A549 (cell line): ENCODE measurements at regions not wholly inside any gene's neighbourhood (a gene's known extent, or its start where the extent isn't known, plus 50 kb on each side); places are given as distances from the start of the nearest gene placed in this dataset.

Experiments used
- ATAC-seq, 2 experiments: fragments of 200-7000 bp in 1 of 2; fragments of >200 bp in 1 of 2; cut with Nextera tagmentation in 1 of 2; cut with Tn5 transposase in 1 of 2; 3 replicates each; pipeline versions ENCODE4 v1.8.0 to v1.9.1; 2018 to 2020; ENCODE audit warnings: mild to moderate bottlenecking in 1 of 2, moderate library complexity in 1 of 2
- CTCF ChIA-PET: fragments of 300-600 bp; sonication (Branson Sonifier 250); formaldehyde crosslinking; extraction: SDS; loops from one replicate; lab custom pipeline; 2021; ENCODE audit warnings: antibody characterized with exemption, inconsistent platforms; lab: Yijun Ruan, JAX
- POLR2A ChIA-PET: fragments of 350-600 bp; formaldehyde crosslinking; extraction: SDS; loops from one replicate; lab custom pipeline; 2021; ENCODE audit warnings: antibody characterized with exemption, inconsistent platforms; lab: Yijun Ruan, JAX
- DNase-seq, 2 experiments: peaks; one replicate each; pipeline versions ENCODE4 v3.0.0 to v3.0.0-alpha.2; 2011 to 2016; ENCODE audit warnings: low read depth in 1 of 2, low spot score in 1 of 2
- FAIRE-seq: peaks from 2 replicates; lab custom pipeline; 2011; peaks lifted over from hg19 to GRCh38; lab: Jason Lieb, UNC
- H3K27ac ChIP-seq, 2 experiments: fragments of >200 bp; sonication (Bioruptor Twin); formaldehyde crosslinking; 3 replicates each; pipeline ENCODE4 v1.5.1; 2016 to 2017
- H3K4me1 ChIP-seq: fragments of >200 bp; sonication (Bioruptor Twin); formaldehyde crosslinking; 3 replicates; pipeline ENCODE4 v1.6.1; 2016
- H3K4me2 ChIP-seq: fragments of >200 bp; sonication (Bioruptor Twin); formaldehyde crosslinking; 3 replicates; pipeline ENCODE4 v1.6.1; 2016
- H3K4me3 ChIP-seq: fragments of >200 bp; sonication (Bioruptor Twin); formaldehyde crosslinking; 3 replicates; pipeline ENCODE4 v1.5.1; 2016
- H3K9me3 ChIP-seq: fragments of >200 bp; sonication (Bioruptor Twin); formaldehyde crosslinking; 3 replicates; pipeline ENCODE4 v1.6.1; 2016
- CBX2 ChIP-seq: fragments of 200-600 bp; sonication (generic); IDR thresholded peaks from 2 replicates; pipeline ENCODE4 v1.6.1; 2016; ENCODE audit warnings: low read depth, mild to moderate bottlenecking, borderline replicate concordance
- CBX8 ChIP-seq: fragments of 200-600 bp; sonication (generic); IDR thresholded peaks from 2 replicates; pipeline ENCODE4 v1.6.1; 2016
- CEBPB ChIP-seq, 2 experiments: fragments of >200 bp in 1 of 2; sonication (Bioruptor Twin) in 1 of 2; formaldehyde crosslinking in 1 of 2; IDR thresholded peaks; 2 replicates each; pipeline ENCODE4 v1.6.1; 2012 to 2016
- CHD2 ChIP-seq: fragments of 150-350 bp; IDR thresholded peaks from 2 replicates; pipeline ENCODE4 v1.6.1; 2014; ENCODE audit warnings: low read length; ENCODE audit not compliant: partially characterized antibody
- CHD4 ChIP-seq: fragments of 200-600 bp; sonication (generic); IDR thresholded peaks from 2 replicates; pipeline ENCODE4 v1.6.1; 2016; ENCODE audit warnings: antibody characterized with exemption, mild to moderate bottlenecking, borderline replicate concordance
- FOSB ChIP-seq: fragments of 250-450 bp; sonication (Bioruptor Pico); IDR thresholded peaks from 2 replicates; pipeline ENCODE4 v1.5.0; 2020; ENCODE audit warnings: mild to moderate bottlenecking, moderate library complexity
- FOSL2 ChIP-seq, 2 experiments: fragments of 450-650 bp in 1 of 2; fragments of >200 bp in 1 of 2; sonication (Bioruptor Twin) in 1 of 2; formaldehyde crosslinking; IDR thresholded peaks; 2 replicates each; pipeline versions ENCODE4 v1.5.0 to v1.6.1; 2016 to 2020; ENCODE audit warnings: mild to moderate bottlenecking in 1 of 2, moderate library complexity in 1 of 2
- GATA3 ChIP-seq: IDR thresholded peaks from 2 replicates; pipeline ENCODE4 v1.6.1; 2012; ENCODE audit warnings: borderline replicate concordance
- HDAC2 ChIP-seq: fragments of 200-600 bp; sonication (generic); IDR thresholded peaks from 2 replicates; pipeline ENCODE4 v1.6.1; 2016
- HOXA7 ChIP-seq: fragments of 250-450 bp; sonication (Bioruptor Pico); IDR thresholded peaks from 2 replicates; pipeline ENCODE4 v1.5.0; 2020; ENCODE audit warnings: mild to moderate bottlenecking, moderate library complexity
- HOXB13 ChIP-seq: fragments of 250-450 bp; sonication (Bioruptor Pico); IDR thresholded peaks from 2 replicates; pipeline ENCODE4 v1.5.0; 2020; ENCODE audit warnings: low read depth, mild to moderate bottlenecking, moderate library complexity
- HOXB5 ChIP-seq: fragments of 250-450 bp; sonication (Bioruptor Pico); IDR thresholded peaks from 2 replicates; pipeline ENCODE4 v1.5.0; 2020; ENCODE audit warnings: mild to moderate bottlenecking, moderate library complexity
- JUN ChIP-seq, 2 experiments: fragments of >200 bp; sonication (Bioruptor Twin); formaldehyde crosslinking; IDR thresholded peaks; 2 replicates in 1 of 2; 3 replicates in 1 of 2; pipeline ENCODE4 v1.6.1; 2016 to 2017
- KDM1A ChIP-seq: fragments of 200-600 bp; sonication (generic); IDR thresholded peaks from 2 replicates; pipeline ENCODE4 v1.6.1; 2016; ENCODE audit warnings: low read depth, mild to moderate bottlenecking
- KDM5A ChIP-seq: fragments of 200-600 bp; sonication (generic); IDR thresholded peaks from 2 replicates; pipeline ENCODE4 v1.6.1; 2016; ENCODE audit warnings: antibody characterized with exemption, mild to moderate bottlenecking
- MAFK ChIP-seq: fragments of 450-650 bp; IDR thresholded peaks from 2 replicates; pipeline ENCODE4 v1.6.1; 2014; ENCODE audit not compliant: partially characterized antibody
- MYC ChIP-seq: IDR thresholded peaks from 2 replicates; pipeline ENCODE4 v1.6.1; 2012; ENCODE audit warnings: mild to moderate bottlenecking, inconsistent platforms, low read length, improper control_type of control experiment, borderline replicate concordance
- NFE2L2 ChIP-seq: fragments of 150-350 bp; conservative IDR thresholded peaks from 2 replicates; pipeline ENCODE4 v1.6.1; 2014; ENCODE audit warnings: low read length
- PHF8 ChIP-seq: fragments of 200-600 bp; sonication (generic); IDR thresholded peaks from 2 replicates; pipeline ENCODE4 v1.6.1; 2016; ENCODE audit warnings: low read depth, mild to moderate bottlenecking, antibody characterized with exemption, moderate library complexity, borderline replicate concordance
- POLR2AphosphoS2 ChIP-seq: conservative IDR thresholded peaks from 2 replicates; pipeline ENCODE4 v1.6.1; 2012; ENCODE audit warnings: low read length, improper control_type of control experiment, inconsistent platforms
- RFX5 ChIP-seq: fragments of 450-650 bp; IDR thresholded peaks from 2 replicates; pipeline ENCODE4 v1.7.1; 2014; ENCODE audit warnings: antibody characterized with exemption, mild to moderate bottlenecking, moderate library complexity
- RNF2 ChIP-seq: fragments of 200-600 bp; sonication (generic); IDR thresholded peaks from 2 replicates; pipeline ENCODE4 v1.6.1; 2016; ENCODE audit warnings: low read depth, mild to moderate bottlenecking, antibody characterized with exemption, moderate library complexity, borderline replicate concordance
- TFCP2L1 ChIP-seq: fragments of 250-450 bp; sonication (Bioruptor Pico); IDR thresholded peaks from 2 replicates; pipeline ENCODE4 v1.5.0; 2021; ENCODE audit warnings: mild to moderate bottlenecking
- ZC3H11A ChIP-seq: fragments of 450-650 bp; IDR thresholded peaks from 2 replicates; pipeline ENCODE4 v1.6.1; 2014; ENCODE audit warnings: antibody characterized with exemption, mild to moderate bottlenecking
- ZFP36 ChIP-seq: fragments of 450-650 bp; IDR thresholded peaks from 2 replicates; pipeline ENCODE4 v1.6.1; 2014; ENCODE audit warnings: borderline replicate concordance; ENCODE audit not compliant: partially characterized antibody
- ZSCAN20 ChIP-seq: fragments of 250-450 bp; sonication (Bioruptor Pico); IDR thresholded peaks from 2 replicates; pipeline ENCODE4 v1.8.0; 2022; ENCODE audit warnings: mild to moderate bottlenecking, moderate library complexity
- WGBS: methylation state at CpG from one replicate; pipeline ENCODE4 v1.1.6; 2017; ENCODE audit errors: missing lambda C conversion rate; 5-methylcytosine and 5-hydroxymethylcytosine counted together
- TF ChIP-seq, protein P1 (sequence below): fragments of >200 bp; sonication (Bioruptor Twin); formaldehyde crosslinking; IDR thresholded peaks from 3 replicates; pipeline ENCODE4 v1.5.1; 2016
- TF ChIP-seq, protein P2 (sequence below): IDR thresholded peaks from 2 replicates; pipeline ENCODE4 v1.6.1; 2012; ENCODE audit warnings: low read depth, borderline replicate concordance
- TF ChIP-seq, protein P3 (sequence below): fragments of 250-450 bp; sonication (Bioruptor Pico); IDR thresholded peaks from 2 replicates; pipeline ENCODE4 v1.5.0; 2021; ENCODE audit warnings: mild to moderate bottlenecking, moderate library complexity, borderline replicate concordance
- TF ChIP-seq, protein P4 (sequence below): fragments of >200 bp; sonication (Bioruptor Twin); formaldehyde crosslinking; IDR thresholded peaks from 2 replicates; pipeline ENCODE4 v1.6.1; 2016

DNA sequence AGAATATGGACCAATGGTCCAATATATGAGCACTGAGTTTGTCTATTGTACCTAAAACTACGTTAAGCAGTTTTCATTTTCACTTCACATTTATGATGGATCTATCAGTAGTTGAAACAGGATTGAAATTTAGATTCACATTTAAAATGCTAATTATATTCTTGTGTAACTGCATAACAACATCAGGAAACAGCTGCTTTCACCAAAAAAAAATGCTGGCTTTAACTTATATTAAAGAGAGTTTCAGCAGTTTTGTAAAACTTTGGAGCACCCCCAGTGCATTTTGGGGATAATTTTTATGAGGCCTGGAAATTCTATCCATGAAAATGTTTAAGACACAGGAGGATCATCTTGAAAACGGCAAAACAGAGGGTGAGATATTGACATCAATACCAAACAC is 142.8 kb upstream of the ROBO2 start:
- Histone ChIP-seq H3K4me3 (no peak overlapping the region), H3K27ac (no peak overlapping the region), H3K9me3 (no peaks in the 10 kb centered on the region), H3K4me2 (no peak overlapping the region), H3K4me1 (no peaks in the 10 kb centered on the region)
- TF ChIP-seq HDAC2 (no peak), MAFK (no peak), HOXA7 (CRISPR knock-in tag) (no peak), KDM5A (no peak), ZFP36 (no peak), JUN (IDR thresholded peaks at IDR 0.05) (no peak), POLR2AphosphoS2 (no peak), MYC (no peak), TFCP2L1 (CRISPR knock-in tag) (no peak), PHF8 (no peak), KDM1A (no peak), FOSB (CRISPR knock-in tag) (no peak), CEBPB (IDR thresholded peaks at IDR 0.05) (no peak), CBX2 (no peak), RNF2 (no peak), NFE2L2 (no peak)
- TF ChIP-seq, protein P1, sequence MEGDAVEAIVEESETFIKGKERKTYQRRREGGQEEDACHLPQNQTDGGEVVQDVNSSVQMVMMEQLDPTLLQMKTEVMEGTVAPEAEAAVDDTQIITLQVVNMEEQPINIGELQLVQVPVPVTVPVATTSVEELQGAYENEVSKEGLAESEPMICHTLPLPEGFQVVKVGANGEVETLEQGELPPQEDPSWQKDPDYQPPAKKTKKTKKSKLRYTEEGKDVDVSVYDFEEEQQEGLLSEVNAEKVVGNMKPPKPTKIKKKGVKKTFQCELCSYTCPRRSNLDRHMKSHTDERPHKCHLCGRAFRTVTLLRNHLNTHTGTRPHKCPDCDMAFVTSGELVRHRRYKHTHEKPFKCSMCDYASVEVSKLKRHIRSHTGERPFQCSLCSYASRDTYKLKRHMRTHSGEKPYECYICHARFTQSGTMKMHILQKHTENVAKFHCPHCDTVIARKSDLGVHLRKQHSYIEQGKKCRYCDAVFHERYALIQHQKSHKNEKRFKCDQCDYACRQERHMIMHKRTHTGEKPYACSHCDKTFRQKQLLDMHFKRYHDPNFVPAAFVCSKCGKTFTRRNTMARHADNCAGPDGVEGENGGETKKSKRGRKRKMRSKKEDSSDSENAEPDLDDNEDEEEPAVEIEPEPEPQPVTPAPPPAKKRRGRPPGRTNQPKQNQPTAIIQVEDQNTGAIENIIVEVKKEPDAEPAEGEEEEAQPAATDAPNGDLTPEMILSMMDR = no peak
- TF ChIP-seq, protein P2, sequence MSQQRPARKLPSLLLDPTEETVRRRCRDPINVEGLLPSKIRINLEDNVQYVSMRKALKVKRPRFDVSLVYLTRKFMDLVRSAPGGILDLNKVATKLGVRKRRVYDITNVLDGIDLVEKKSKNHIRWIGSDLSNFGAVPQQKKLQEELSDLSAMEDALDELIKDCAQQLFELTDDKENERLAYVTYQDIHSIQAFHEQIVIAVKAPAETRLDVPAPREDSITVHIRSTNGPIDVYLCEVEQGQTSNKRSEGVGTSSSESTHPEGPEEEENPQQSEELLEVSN = no peak
- FAIRE-seq = no peak
- 1% methylated on average over 2 of the region's 2 CpGs for WGBS
- CTCF ChIA-PET = no interaction called here
- no peak for DNase-seq
- no peak for ATAC-seq
- POLR2A ChIA-PET = no interaction called here

DNA sequence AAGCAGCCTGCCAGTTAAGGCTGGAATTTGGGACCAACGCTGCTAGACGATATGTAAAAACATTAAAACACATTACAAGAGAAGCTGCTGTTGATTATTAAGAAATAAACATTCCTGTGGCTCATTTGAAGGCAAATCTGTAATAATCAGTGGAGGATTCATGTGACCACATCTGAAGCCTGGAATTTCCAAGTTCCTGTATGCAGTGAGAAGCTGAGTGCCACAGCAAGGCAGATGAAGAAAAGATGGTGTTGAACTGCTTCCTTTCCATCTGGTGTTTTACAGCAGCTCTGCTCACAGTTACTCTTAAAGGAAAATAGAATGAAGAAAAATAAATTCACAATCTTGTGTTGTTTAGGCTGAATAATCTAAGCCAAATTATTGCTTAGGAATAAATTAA is 139.3 kb upstream of the ROBO2 start:
- no peak for FAIRE-seq
- Histone ChIP-seq H3K4me3 (no peak overlapping the region), H3K4me1 (no peaks in the 10 kb centered on the region), H3K27ac (no peak overlapping the region), H3K4me2 (no peak overlapping the region), H3K9me3 (no peaks in the 10 kb centered on the region)
- no peak for DNase-seq
- 0% methylated on average over 2 of the region's 2 CpGs for WGBS
- CTCF ChIA-PET = no interaction called here
- POLR2A ChIA-PET = no interaction called here
- no peak for TF ChIP-seq MYC
- no peak for TF ChIP-seq FOSB (CRISPR knock-in tag)
- TF ChIP-seq, protein P3, sequence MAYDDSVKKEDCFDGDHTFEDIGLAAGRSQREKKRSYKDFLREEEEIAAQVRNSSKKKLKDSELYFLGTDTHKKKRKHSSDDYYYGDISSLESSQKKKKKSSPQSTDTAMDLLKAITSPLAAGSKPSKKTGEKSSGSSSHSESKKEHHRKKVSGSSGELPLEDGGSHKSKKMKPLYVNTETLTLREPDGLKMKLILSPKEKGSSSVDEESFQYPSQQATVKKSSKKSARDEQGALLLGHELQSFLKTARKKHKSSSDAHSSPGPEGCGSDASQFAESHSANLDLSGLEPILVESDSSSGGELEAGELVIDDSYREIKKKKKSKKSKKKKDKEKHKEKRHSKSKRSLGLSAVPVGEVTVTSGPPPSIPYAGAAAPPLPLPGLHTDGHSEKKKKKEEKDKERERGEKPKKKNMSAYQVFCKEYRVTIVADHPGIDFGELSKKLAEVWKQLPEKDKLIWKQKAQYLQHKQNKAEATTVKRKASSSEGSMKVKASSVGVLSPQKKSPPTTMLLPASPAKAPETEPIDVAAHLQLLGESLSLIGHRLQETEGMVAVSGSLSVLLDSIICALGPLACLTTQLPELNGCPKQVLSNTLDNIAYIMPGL = no peak
- TF ChIP-seq, protein P4, sequence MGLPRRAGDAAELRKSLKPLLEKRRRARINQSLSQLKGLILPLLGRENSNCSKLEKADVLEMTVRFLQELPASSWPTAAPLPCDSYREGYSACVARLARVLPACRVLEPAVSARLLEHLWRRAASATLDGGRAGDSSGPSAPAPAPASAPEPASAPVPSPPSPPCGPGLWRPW = no peak
- TF ChIP-seq CHD2 = no peak
- no peak for TF ChIP-seq HOXB13 (CRISPR knock-in tag)
- TF ChIP-seq FOSL2 (IDR thresholded peaks at IDR 0.05) = no peak
- no peak for TF ChIP-seq FOSL2 (CRISPR knock-in tag; IDR thresholded peaks at IDR 0.05)
- TF ChIP-seq CBX8 = no peak
- TF ChIP-seq ZC3H11A = no peak
- no peak for TF ChIP-seq JUN (IDR thresholded peaks at IDR 0.05)
- no peak for TF ChIP-seq ZSCAN20 (CRISPR knock-in tag)
- TF ChIP-seq CHD4 = no peak
- TF ChIP-seq HOXB5 = no peak
- TF ChIP-seq RFX5 = no peak
- no peak for TF ChIP-seq KDM1A
- no peak for TF ChIP-seq GATA3
- ATAC-seq = no peak
